ENCODE measurements at regions not wholly inside any gene's neighbourhood (a gene's known extent, or its start where the extent isn't known, plus 50 kb on each side); places are given as distances from the start of the nearest gene placed in this dataset.

DNA sequence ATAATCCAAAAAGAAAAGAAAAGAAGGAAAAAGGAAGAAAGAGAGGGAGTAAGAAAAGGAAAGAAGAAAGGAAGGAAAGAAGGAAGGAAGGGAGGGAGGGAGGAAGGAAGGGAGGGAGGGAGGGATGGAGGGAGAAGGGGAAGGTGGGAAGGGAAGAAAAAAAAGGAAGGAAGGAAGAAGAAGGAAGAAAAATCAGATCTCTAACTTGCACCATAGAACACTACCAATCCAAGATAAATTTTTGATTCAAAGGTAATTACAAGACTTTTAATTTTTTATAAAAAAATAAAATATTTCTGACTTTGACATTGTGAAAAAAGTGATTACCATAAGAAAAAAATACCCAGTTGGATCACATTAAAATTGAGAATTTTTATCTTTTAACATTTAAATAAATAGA lies 70.5 kb upstream of the NKAIN2 start:
- Histone ChIP-seq H3K9ac (ENCODE audit: low read length) (no peak overlapping the region), H4K20me1 (ENCODE audit: insufficient read depth) (no peaks in the 10 kb centered on the region), H3K27ac (ENCODE audit: low read length) (no peak overlapping the region), H3K9me3 (ENCODE audit: low read length) (no peaks in the 10 kb centered on the region), H3K36me3 (ENCODE audit: insufficient read depth, low read length) (no peaks in the 10 kb centered on the region), H3K4me3 (ENCODE audit: low read length) (no peak overlapping the region), H3F3A (ENCODE audit: insufficient read depth, low read length, poor library complexity, severe bottlenecking) (no peaks in the 10 kb centered on the region), H3K27me3 (ENCODE audit: insufficient read depth, low read depth, low read length) (no peaks in the 10 kb centered on the region), H3K9me2 (ENCODE audit: insufficient read depth, low read length) (no peaks in the 10 kb centered on the region), H3K79me2 (replicated peaks; ENCODE audit: insufficient read depth, low read length) (no peaks in the 10 kb centered on the region), H3K4me2 (ENCODE audit: low read length) (no peak overlapping the region), H2AFZ (ENCODE audit: low read depth, low read length) (no peak overlapping the region)
- TF ChIP-seq EP300 (conservative IDR thresholded peaks at IDR 0.05; ENCODE audit: poor library complexity, severe bottlenecking), result no peak
- TF ChIP-seq, protein P1, sequence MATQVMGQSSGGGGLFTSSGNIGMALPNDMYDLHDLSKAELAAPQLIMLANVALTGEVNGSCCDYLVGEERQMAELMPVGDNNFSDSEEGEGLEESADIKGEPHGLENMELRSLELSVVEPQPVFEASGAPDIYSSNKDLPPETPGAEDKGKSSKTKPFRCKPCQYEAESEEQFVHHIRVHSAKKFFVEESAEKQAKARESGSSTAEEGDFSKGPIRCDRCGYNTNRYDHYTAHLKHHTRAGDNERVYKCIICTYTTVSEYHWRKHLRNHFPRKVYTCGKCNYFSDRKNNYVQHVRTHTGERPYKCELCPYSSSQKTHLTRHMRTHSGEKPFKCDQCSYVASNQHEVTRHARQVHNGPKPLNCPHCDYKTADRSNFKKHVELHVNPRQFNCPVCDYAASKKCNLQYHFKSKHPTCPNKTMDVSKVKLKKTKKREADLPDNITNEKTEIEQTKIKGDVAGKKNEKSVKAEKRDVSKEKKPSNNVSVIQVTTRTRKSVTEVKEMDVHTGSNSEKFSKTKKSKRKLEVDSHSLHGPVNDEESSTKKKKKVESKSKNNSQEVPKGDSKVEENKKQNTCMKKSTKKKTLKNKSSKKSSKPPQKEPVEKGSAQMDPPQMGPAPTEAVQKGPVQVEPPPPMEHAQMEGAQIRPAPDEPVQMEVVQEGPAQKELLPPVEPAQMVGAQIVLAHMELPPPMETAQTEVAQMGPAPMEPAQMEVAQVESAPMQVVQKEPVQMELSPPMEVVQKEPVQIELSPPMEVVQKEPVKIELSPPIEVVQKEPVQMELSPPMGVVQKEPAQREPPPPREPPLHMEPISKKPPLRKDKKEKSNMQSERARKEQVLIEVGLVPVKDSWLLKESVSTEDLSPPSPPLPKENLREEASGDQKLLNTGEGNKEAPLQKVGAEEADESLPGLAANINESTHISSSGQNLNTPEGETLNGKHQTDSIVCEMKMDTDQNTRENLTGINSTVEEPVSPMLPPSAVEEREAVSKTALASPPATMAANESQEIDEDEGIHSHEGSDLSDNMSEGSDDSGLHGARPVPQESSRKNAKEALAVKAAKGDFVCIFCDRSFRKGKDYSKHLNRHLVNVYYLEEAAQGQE (IDR thresholded peaks at IDR 0.05; ENCODE audit: borderline replicate concordance), result no peak
- TF ChIP-seq, protein P2, sequence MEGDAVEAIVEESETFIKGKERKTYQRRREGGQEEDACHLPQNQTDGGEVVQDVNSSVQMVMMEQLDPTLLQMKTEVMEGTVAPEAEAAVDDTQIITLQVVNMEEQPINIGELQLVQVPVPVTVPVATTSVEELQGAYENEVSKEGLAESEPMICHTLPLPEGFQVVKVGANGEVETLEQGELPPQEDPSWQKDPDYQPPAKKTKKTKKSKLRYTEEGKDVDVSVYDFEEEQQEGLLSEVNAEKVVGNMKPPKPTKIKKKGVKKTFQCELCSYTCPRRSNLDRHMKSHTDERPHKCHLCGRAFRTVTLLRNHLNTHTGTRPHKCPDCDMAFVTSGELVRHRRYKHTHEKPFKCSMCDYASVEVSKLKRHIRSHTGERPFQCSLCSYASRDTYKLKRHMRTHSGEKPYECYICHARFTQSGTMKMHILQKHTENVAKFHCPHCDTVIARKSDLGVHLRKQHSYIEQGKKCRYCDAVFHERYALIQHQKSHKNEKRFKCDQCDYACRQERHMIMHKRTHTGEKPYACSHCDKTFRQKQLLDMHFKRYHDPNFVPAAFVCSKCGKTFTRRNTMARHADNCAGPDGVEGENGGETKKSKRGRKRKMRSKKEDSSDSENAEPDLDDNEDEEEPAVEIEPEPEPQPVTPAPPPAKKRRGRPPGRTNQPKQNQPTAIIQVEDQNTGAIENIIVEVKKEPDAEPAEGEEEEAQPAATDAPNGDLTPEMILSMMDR (IDR thresholded peaks at IDR 0.05; ENCODE audit: poor library complexity, severe bottlenecking), result no peak
- TF ChIP-seq TAF1 (IDR thresholded peaks at IDR 0.05; ENCODE audit: low read depth), result no peak
- no peak for TF ChIP-seq RAD21 (conservative IDR thresholded peaks at IDR 0.05)
- TF ChIP-seq MXI1 (conservative IDR thresholded peaks at IDR 0.05; ENCODE audit: poor library complexity, severe bottlenecking), result no peak
- no peak for TF ChIP-seq SMC3 (conservative IDR thresholded peaks at IDR 0.05; ENCODE audit: poor library complexity)
- TF ChIP-seq POLR2AphosphoS5 (IDR thresholded peaks at IDR 0.05), result no peak
- no peak for TF ChIP-seq EZH2 (IDR thresholded peaks at IDR 0.05; ENCODE audit: borderline replicate concordance, insufficient read depth, low read length, poor library complexity, severe bottlenecking)

DNA sequence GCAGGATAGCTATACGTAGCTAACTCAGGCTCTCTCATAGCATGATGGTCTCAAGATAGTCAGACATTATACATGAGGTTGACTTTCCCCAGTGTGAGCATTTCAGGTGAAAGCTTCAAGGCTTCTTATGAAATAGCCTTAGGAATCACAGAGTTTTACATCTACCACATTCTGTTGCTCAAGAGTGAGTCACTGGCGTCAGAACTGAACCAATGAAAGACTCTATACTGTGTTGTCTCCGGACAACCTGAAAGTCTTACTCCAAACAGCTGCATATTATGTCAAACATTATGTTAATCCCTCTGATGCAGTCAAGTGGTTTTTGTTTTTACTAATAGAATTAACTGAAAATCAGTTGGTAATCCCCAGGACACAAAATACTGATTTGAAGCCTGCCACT lies 79.8 kb upstream of the TRDN start:
- H3K79me2 ChIP-seq (replicated peaks; ENCODE audit: insufficient read depth, low read length), result no peaks in the 10 kb centered on the region
- no peaks in the 10 kb centered on the region for H4K20me1 ChIP-seq (ENCODE audit: insufficient read depth)
- no peaks in the 10 kb centered on the region for H3F3A ChIP-seq (ENCODE audit: insufficient read depth, low read length, poor library complexity, severe bottlenecking)
- no peak overlapping the region for H2AFZ ChIP-seq (ENCODE audit: low read depth, low read length)
- H3K27ac ChIP-seq (ENCODE audit: low read length), result no peak overlapping the region
- H3K27me3 ChIP-seq (ENCODE audit: insufficient read depth, low read depth, low read length), result no peaks in the 10 kb centered on the region
- no peak overlapping the region for H3K4me2 ChIP-seq (ENCODE audit: low read length)
- H3K9me3 ChIP-seq (ENCODE audit: low read length), result no peaks in the 10 kb centered on the region
- no peak overlapping the region for H3K9ac ChIP-seq (ENCODE audit: low read length)
- no peak for TF ChIP-seq SMC3 (conservative IDR thresholded peaks at IDR 0.05; ENCODE audit: poor library complexity)
- no peak for TF ChIP-seq POLR2AphosphoS5 (IDR thresholded peaks at IDR 0.05)
- TF ChIP-seq RAD21 (conservative IDR thresholded peaks at IDR 0.05), result no peak
- no peak for TF ChIP-seq MXI1 (conservative IDR thresholded peaks at IDR 0.05; ENCODE audit: poor library complexity, severe bottlenecking)
- TF ChIP-seq, protein P1 (IDR thresholded peaks at IDR 0.05; ENCODE audit: borderline replicate concordance), result no peak
- TF ChIP-seq EP300 (conservative IDR thresholded peaks at IDR 0.05; ENCODE audit: poor library complexity, severe bottlenecking), result no peak
- TF ChIP-seq EZH2 (IDR thresholded peaks at IDR 0.05; ENCODE audit: borderline replicate concordance, insufficient read depth, low read length, poor library complexity, severe bottlenecking), result no peak
- no peak for TF ChIP-seq TAF1 (IDR thresholded peaks at IDR 0.05; ENCODE audit: low read depth)
- TF ChIP-seq, protein P2 (IDR thresholded peaks at IDR 0.05; ENCODE audit: poor library complexity, severe bottlenecking), result no peak
- no peak overlapping the region for H3K4me3 ChIP-seq (ENCODE audit: low read length)
- H3K9me2 ChIP-seq (ENCODE audit: insufficient read depth, low read length), result no peaks in the 10 kb centered on the region
- H3K36me3 ChIP-seq (ENCODE audit: insufficient read depth, low read length), result no peaks in the 10 kb centered on the region

All from neural cell (in vitro differentiated cells).